Suprapubic skin (tissue), 4 donors: ENCODE measurements at regions not wholly inside any gene's neighbourhood (a gene's known extent, or its start where the extent isn't known, plus 50 kb on each side); places are given as distances from the start of the nearest gene placed in this dataset.

Source experiments
- CTCF ChIP-seq, 2 donors: fragments of 200-600 bp in 1 of 2; fragments of 450-650 bp in 1 of 2; sonication (generic) in 1 of 2; IDR thresholded peaks; one replicate each; pipeline ENCODE4 v1.5.1; 2016 to 2019; ENCODE audit warnings: antibody characterized with exemption in 2 of 2, mild to moderate bottlenecking in 1 of 2, moderate library complexity in 1 of 2
- POLR2A ChIP-seq, 2 donors: fragments of 450-650 bp; IDR thresholded peaks; one replicate each; pipeline ENCODE4 v1.6.1; 2017; ENCODE audit warnings: antibody characterized with exemption in 2 of 2, mild to moderate bottlenecking in 2 of 2, moderate library complexity in 2 of 2
- POLR2AphosphoS5 ChIP-seq, 3 donors: sonication (generic); formaldehyde crosslinking; IDR thresholded peaks; one replicate each; pipeline ENCODE4 v1.6.1; 2017; ENCODE audit warnings: antibody characterized with exemption in 3 of 3

GRCh38 chr5:67249590-67249895 is 52.9 kb upstream of the CD180 start:
- TF ChIP-seq POLR2A (IDR thresholded peaks at IDR 0.05) (no peak), CTCF (IDR thresholded peaks at IDR 0.05) (no peak), POLR2AphosphoS5 (IDR thresholded peaks at IDR 0.05) (no peak)
